ENCODE measurements at regions not wholly inside any gene's neighbourhood (a gene's known extent, or its start where the extent isn't known, plus 50 kb on each side); places are given as distances from the start of the nearest gene placed in this dataset.

DNA sequence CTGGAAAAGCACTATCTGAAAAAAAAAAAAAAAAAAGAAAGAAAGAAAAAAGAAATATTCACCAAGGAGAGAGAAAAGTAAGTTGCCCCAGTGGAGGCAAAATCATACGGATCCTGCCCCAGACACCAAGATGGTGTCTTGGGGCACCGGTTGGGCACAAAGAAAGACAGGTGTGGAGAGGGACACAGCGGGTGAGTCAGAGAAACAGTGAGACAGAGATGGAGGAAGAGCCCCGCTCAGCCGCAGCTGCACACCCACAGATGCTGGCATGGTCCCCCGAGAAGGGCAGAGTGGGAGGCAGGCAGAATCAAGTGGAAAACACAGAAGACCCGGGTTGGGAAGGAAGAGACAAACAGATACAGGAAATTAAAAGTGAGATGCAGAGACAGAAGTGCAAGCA lies 129.7 kb upstream of the SMAD3 start:
- H3K79me2 ChIP-seq (ENCODE audit: insufficient read depth, low read length) = no peaks in the 10 kb centered on the region
- no peaks in the 10 kb centered on the region for H3K9me2 ChIP-seq (ENCODE audit: low read depth, low read length)
- H3K4me2 ChIP-seq (ENCODE audit: low read length) = no peak overlapping the region
- no peaks in the 10 kb centered on the region for H4K20me1 ChIP-seq (ENCODE audit: insufficient read depth, low read length)
- no peak for TF ChIP-seq EZH2 (IDR thresholded peaks at IDR 0.05; ENCODE audit: borderline replicate concordance, low read length)
- TF ChIP-seq, protein P1, sequence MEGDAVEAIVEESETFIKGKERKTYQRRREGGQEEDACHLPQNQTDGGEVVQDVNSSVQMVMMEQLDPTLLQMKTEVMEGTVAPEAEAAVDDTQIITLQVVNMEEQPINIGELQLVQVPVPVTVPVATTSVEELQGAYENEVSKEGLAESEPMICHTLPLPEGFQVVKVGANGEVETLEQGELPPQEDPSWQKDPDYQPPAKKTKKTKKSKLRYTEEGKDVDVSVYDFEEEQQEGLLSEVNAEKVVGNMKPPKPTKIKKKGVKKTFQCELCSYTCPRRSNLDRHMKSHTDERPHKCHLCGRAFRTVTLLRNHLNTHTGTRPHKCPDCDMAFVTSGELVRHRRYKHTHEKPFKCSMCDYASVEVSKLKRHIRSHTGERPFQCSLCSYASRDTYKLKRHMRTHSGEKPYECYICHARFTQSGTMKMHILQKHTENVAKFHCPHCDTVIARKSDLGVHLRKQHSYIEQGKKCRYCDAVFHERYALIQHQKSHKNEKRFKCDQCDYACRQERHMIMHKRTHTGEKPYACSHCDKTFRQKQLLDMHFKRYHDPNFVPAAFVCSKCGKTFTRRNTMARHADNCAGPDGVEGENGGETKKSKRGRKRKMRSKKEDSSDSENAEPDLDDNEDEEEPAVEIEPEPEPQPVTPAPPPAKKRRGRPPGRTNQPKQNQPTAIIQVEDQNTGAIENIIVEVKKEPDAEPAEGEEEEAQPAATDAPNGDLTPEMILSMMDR (IDR thresholded peaks at IDR 0.05; ENCODE audit: low read length) = no peak
- peaks cover 4% of the 10 kb centered on the region; the same call in 1 of the 2 replicates for H3K27me3 ChIP-seq (ENCODE audit: insufficient read depth, low read length)
- H3K27ac ChIP-seq (ENCODE audit: low read depth, low read length, poor library complexity, severe bottlenecking) = no peak overlapping the region
- H3K9me3 ChIP-seq (ENCODE audit: low read length) = peaks cover 3% of the 10 kb centered on the region; the same call in 1 of the 2 replicates
- H2AFZ ChIP-seq (ENCODE audit: low read length) = no peak overlapping the region
- H3K4me3 ChIP-seq (ENCODE audit: low read depth, low read length, poor library complexity, severe bottlenecking) = no peak overlapping the region
- no peaks in the 10 kb centered on the region; the same call in 1 of the 2 replicates for H3K36me3 ChIP-seq (ENCODE audit: insufficient read depth, low read length)
- H3F3A ChIP-seq (ENCODE audit: insufficient read depth, low read length) = no peaks in the 10 kb centered on the region
- no peak overlapping the region for H3K9ac ChIP-seq (ENCODE audit: low read length)
- no peaks in the 10 kb centered on the region for H3K4me1 ChIP-seq (ENCODE audit: insufficient read depth, low read length, severe bottlenecking)

DNA sequence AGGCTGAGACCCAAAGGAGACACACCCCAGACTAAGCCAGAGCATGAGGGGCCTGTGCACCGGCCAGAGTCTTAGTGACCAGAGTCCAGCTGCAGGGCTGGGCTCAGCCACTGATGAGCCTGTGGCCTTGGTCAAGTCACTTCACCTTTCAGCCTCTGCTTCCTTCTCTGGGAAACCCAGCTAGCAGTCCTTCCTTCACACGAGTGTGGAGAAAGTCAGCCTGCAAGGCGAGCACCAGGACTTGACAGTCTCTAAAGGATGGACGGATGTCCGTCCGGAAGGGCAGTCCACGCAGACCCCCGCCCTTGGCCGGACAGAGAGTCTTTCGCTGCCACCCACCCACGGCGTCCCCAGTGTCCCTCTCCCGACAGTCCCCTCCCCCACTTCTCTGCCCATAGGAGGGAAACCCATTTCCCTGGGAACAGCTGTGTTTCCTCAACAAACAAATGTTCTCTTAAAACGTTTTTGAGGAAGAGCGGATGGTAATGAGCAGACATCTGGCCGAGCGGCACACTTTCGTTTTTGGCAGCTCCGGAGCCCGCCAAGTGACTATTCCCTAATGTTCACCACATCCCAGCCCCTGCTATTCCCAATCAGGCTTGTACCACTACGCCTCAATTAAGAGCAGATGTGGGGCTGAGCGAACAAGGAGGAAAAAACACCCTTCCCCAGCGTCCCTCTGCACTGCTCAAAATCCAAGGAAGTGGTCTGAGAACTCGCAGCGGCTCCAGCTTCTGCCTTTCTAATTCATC lies 129.1 kb upstream of the SMAD3 start:
- no peak overlapping the region for H3K9ac ChIP-seq (ENCODE audit: low read length)
- H4K20me1 ChIP-seq (ENCODE audit: insufficient read depth, low read length) = no peaks in the 10 kb centered on the region
- no peaks in the 10 kb centered on the region for H3K79me2 ChIP-seq (ENCODE audit: insufficient read depth, low read length)
- no peak overlapping the region for H3K4me3 ChIP-seq (ENCODE audit: low read depth, low read length, poor library complexity, severe bottlenecking)
- no peaks in the 10 kb centered on the region for H3K9me2 ChIP-seq (ENCODE audit: low read depth, low read length)
- H3K36me3 ChIP-seq (ENCODE audit: insufficient read depth, low read length) = no peaks in the 10 kb centered on the region; the same call in 1 of the 2 replicates
- H3K27ac ChIP-seq (ENCODE audit: low read depth, low read length, poor library complexity, severe bottlenecking) = no peak overlapping the region
- H3K27me3 ChIP-seq (ENCODE audit: insufficient read depth, low read length) = peaks cover 4% of the 10 kb centered on the region; the same call in 1 of the 2 replicates
- no peak overlapping the region for H3K4me2 ChIP-seq (ENCODE audit: low read length)
- no peaks in the 10 kb centered on the region for H3K4me1 ChIP-seq (ENCODE audit: insufficient read depth, low read length, severe bottlenecking)
- no peak for TF ChIP-seq EZH2 (IDR thresholded peaks at IDR 0.05; ENCODE audit: borderline replicate concordance, low read length)
- TF ChIP-seq, protein P1 (IDR thresholded peaks at IDR 0.05; ENCODE audit: low read length) = no peak
- no peaks in the 10 kb centered on the region for H3F3A ChIP-seq (ENCODE audit: insufficient read depth, low read length)
- H2AFZ ChIP-seq (ENCODE audit: low read length) = no peak overlapping the region
- peaks cover 3% of the 10 kb centered on the region; the same call in 1 of the 2 replicates for H3K9me3 ChIP-seq (ENCODE audit: low read length)

DNA sequence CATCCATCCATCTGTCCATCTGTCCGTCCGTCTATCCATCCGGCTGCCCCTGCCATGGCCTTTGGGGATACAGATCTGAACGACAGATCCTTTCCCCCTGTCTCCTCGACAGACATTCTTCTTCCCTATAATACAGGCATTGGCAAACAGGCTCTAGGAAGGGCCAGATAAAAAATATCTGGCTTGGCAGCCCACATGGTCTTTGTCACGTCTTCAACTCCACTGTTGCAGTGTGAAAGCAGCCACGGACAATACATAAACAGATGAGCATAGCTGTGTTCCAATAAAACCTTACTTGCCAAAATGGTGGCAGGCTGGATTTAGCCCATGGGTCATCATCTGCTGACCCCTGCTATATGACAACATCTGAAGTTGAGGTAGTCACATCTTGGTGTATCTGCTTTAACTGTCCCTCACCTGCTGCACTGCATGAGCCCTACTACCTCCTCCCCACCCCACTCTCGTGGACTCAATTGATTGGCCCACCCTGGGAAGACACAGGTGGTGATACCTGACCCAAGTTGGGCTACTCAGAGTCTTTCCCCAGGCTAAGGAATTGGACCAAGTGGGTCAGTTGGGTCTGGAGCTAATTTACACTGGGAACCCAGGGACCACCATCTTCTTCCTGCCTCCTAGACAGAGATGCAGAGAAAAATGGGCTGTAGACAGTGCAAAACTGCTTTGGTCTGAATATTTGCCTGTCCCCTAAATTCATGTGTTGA lies 128.4 kb upstream of the SMAD3 start:
- Histone ChIP-seq H3K9me3 (ENCODE audit: low read length) (peaks cover 3% of the 10 kb centered on the region; the same call in 1 of the 2 replicates), H2AFZ (ENCODE audit: low read length) (no peak overlapping the region), H3K27me3 (ENCODE audit: insufficient read depth, low read length) (peaks cover 4% of the 10 kb centered on the region; the same call in 1 of the 2 replicates), H3K4me1 (ENCODE audit: insufficient read depth, low read length, severe bottlenecking) (no peaks in the 10 kb centered on the region), H3K9ac (ENCODE audit: low read length) (no peak overlapping the region), H3K9me2 (ENCODE audit: low read depth, low read length) (no peaks in the 10 kb centered on the region), H3K4me2 (ENCODE audit: low read length) (no peak overlapping the region), H3K27ac (ENCODE audit: low read depth, low read length, poor library complexity, severe bottlenecking) (no peak overlapping the region), H3K36me3 (ENCODE audit: insufficient read depth, low read length) (no peaks in the 10 kb centered on the region; the same call in 1 of the 2 replicates), H3K79me2 (ENCODE audit: insufficient read depth, low read length) (no peaks in the 10 kb centered on the region), H4K20me1 (ENCODE audit: insufficient read depth, low read length) (no peaks in the 10 kb centered on the region), H3F3A (ENCODE audit: insufficient read depth, low read length) (no peaks in the 10 kb centered on the region), H3K4me3 (ENCODE audit: low read depth, low read length, poor library complexity, severe bottlenecking) (no peak overlapping the region)
- TF ChIP-seq, protein P1 (IDR thresholded peaks at IDR 0.05; ENCODE audit: low read length) = no peak
- TF ChIP-seq EZH2 (IDR thresholded peaks at IDR 0.05; ENCODE audit: borderline replicate concordance, low read length) = no peak
